H9 (cell line): ENCODE measurements at regions not wholly inside any gene's neighbourhood (a gene's known extent, or its start where the extent isn't known, plus 50 kb on each side); places are given as distances from the start of the nearest gene placed in this dataset.

Experiments
- DNase-seq: peaks from one replicate; pipeline ENCODE4 v3.0.0-alpha.2; 2017
- H2AFZ ChIP-seq: one replicate; pipeline ENCODE4 v1.6.1; 2013; ENCODE audit warnings: mild to moderate bottlenecking, low read length, control low read depth, moderate library complexity
- H2AK5ac ChIP-seq: 2 replicates; pipeline ENCODE4 v1.6.1; 2013; ENCODE audit warnings: low read length, control low read depth, mixed read lengths; ENCODE audit not compliant: insufficient read length
- H2BK120ac ChIP-seq: one replicate; pipeline ENCODE4 v1.6.1; 2013; ENCODE audit warnings: low read depth, mild to moderate bottlenecking, low read length, control low read depth, inconsistent platforms; ENCODE audit not compliant: poor library complexity, severe bottlenecking
- H2BK12ac ChIP-seq: 2 replicates; pipeline ENCODE4 v1.6.1; 2013; ENCODE audit warnings: low read length, control low read depth, mixed read lengths, low read depth; ENCODE audit not compliant: insufficient read length
- H2BK15ac ChIP-seq: 2 replicates; pipeline ENCODE4 v1.6.1; 2013; ENCODE audit warnings: low read depth, low read length, control low read depth
- H2BK20ac ChIP-seq: one replicate; pipeline ENCODE4 v1.6.1; 2013; ENCODE audit warnings: low read depth, mild to moderate bottlenecking, low read length, control low read depth, inconsistent platforms; ENCODE audit not compliant: poor library complexity, severe bottlenecking
- H2BK5ac ChIP-seq: 2 replicates; pipeline ENCODE4 v1.6.1; 2013; ENCODE audit warnings: low read length, control low read depth, mixed read lengths; ENCODE audit not compliant: insufficient read length
- H3K14ac ChIP-seq: 2 replicates; pipeline ENCODE4 v1.6.1; 2013; ENCODE audit warnings: low read length, control low read depth; ENCODE audit not compliant: insufficient read depth
- H3K18ac ChIP-seq: 2 replicates; pipeline ENCODE4 v1.6.1; 2013; ENCODE audit warnings: low read depth, mild to moderate bottlenecking, mixed read lengths, low read length, control low read depth; ENCODE audit not compliant: insufficient read length
- H3K23ac ChIP-seq: 2 replicates; pipeline ENCODE4 v1.6.1; 2013; ENCODE audit warnings: low read length, control low read depth, mixed read lengths, low read depth; ENCODE audit not compliant: insufficient read length
- H3K23me2 ChIP-seq: 2 replicates; pipeline ENCODE4 v1.6.1; 2013; ENCODE audit warnings: low read depth, mild to moderate bottlenecking, mixed read lengths, low read length, control low read depth; ENCODE audit not compliant: insufficient read length, poor library complexity, severe bottlenecking
- H3K27ac ChIP-seq: 2 replicates; pipeline ENCODE4 v1.5.1; 2013; ENCODE audit warnings: low read length, control low read depth, mixed read lengths, low read depth; ENCODE audit not compliant: insufficient read length
- H3K27me3 ChIP-seq: 2 replicates; pipeline ENCODE4 v1.6.1; 2013; ENCODE audit warnings: low read length, control low read depth, inconsistent platforms; ENCODE audit not compliant: insufficient read depth
- H3K4ac ChIP-seq: 2 replicates; pipeline ENCODE4 v1.6.1; 2013; ENCODE audit warnings: low read depth, mild to moderate bottlenecking, control low read depth, inconsistent platforms, low read length, moderate library complexity
- H3K4me1 ChIP-seq: 2 replicates; pipeline ENCODE4 v1.6.1; 2013; ENCODE audit warnings: low read length, control low read depth, inconsistent platforms; ENCODE audit not compliant: insufficient read depth
- H3K4me2 ChIP-seq: 2 replicates; pipeline ENCODE4 v1.6.1; 2013; ENCODE audit warnings: low read length, control low read depth, mixed read lengths; ENCODE audit not compliant: insufficient read length, insufficient read depth
- H3K56ac ChIP-seq: 2 replicates; pipeline ENCODE4 v1.6.1; 2013; ENCODE audit warnings: low read depth, mild to moderate bottlenecking, mixed read lengths, low read length, control low read depth; ENCODE audit not compliant: insufficient read length
- H3K79me1 ChIP-seq: 2 replicates; pipeline ENCODE4 v1.6.1; 2013; ENCODE audit warnings: low read depth, mild to moderate bottlenecking, moderate library complexity, low read length, control low read depth, inconsistent platforms; ENCODE audit not compliant: insufficient read depth, poor library complexity, severe bottlenecking
- H3K79me2 ChIP-seq: 2 replicates; pipeline ENCODE4 v1.6.1; 2013; ENCODE audit warnings: low read length, control low read depth, inconsistent platforms; ENCODE audit not compliant: insufficient read depth
- H3K9ac ChIP-seq: 2 replicates; pipeline ENCODE4 v1.6.1; 2013; ENCODE audit warnings: low read length, control low read depth, mixed read lengths; ENCODE audit not compliant: insufficient read length; ENCODE audit errors: extremely low read depth
- H3K9me3 ChIP-seq: one replicate; pipeline ENCODE4 v1.6.1; 2013; ENCODE audit warnings: low read depth, low read length, inconsistent platforms; ENCODE audit not compliant: control insufficient read depth
- H3T11ph ChIP-seq: one replicate; pipeline ENCODE4 v1.6.1; 2013; ENCODE audit warnings: mild to moderate bottlenecking, low read length, control low read depth, inconsistent platforms
- H4K20me1 ChIP-seq: one replicate; pipeline ENCODE4 v1.6.1; 2013; ENCODE audit not compliant: control insufficient read depth, insufficient read length, insufficient read depth
- H4K5ac ChIP-seq: 2 replicates; pipeline ENCODE4 v1.6.1; 2013; ENCODE audit warnings: low read depth, mild to moderate bottlenecking, mixed read lengths, low read length, control low read depth; ENCODE audit not compliant: insufficient read length
- H4K8ac ChIP-seq: replicated peaks from 2 replicates; pipeline ENCODE4 v1.6.1; 2013; ENCODE audit warnings: low read length, control low read depth, mixed read lengths, low read depth; ENCODE audit not compliant: insufficient read length
- H4K91ac ChIP-seq: 2 replicates; pipeline ENCODE4 v1.6.1; 2013; ENCODE audit warnings: low read depth, mild to moderate bottlenecking, moderate library complexity, mixed read lengths, low read length, control low read depth; ENCODE audit not compliant: insufficient read length
- H3K27ac Mint-ChIP-seq, 3 experiments: 2 replicates in 2 of 3; 3 replicates in 1 of 3; pipeline ENCODE4 v1.8.0; 2020 to 2021; ENCODE audit warnings: mixed read lengths in 3 of 3, mild to moderate bottlenecking in 1 of 3, moderate library complexity in 1 of 3
- H3K27me3 Mint-ChIP-seq: 2 replicates; pipeline ENCODE4 v1.8.0; 2021; ENCODE audit warnings: low read depth, mild to moderate bottlenecking, moderate library complexity, mixed read lengths
- H3K36me3 Mint-ChIP-seq, 3 experiments: 2 replicates in 2 of 3; 3 replicates in 1 of 3; pipeline ENCODE4 v1.8.0; 2020 to 2021; ENCODE audit warnings: low read depth in 3 of 3, mixed read lengths in 3 of 3; ENCODE audit not compliant: insufficient read depth in 1 of 3
- H3K4me1 Mint-ChIP-seq, 2 experiments: 2 replicates each; pipeline ENCODE4 v1.8.0; 2020; ENCODE audit warnings: mixed read lengths in 2 of 2
- H3K4me3 Mint-ChIP-seq, 2 experiments: 2 replicates in 1 of 2; 3 replicates in 1 of 2; pipeline ENCODE4 v1.8.0; 2020 to 2021; ENCODE audit warnings: mild to moderate bottlenecking in 2 of 2, mixed read lengths in 2 of 2, moderate library complexity in 1 of 2
- H3K9me3 Mint-ChIP-seq, 2 experiments: 2 replicates in 1 of 2; 3 replicates in 1 of 2; pipeline ENCODE4 v1.8.0; 2020; ENCODE audit warnings: mild to moderate bottlenecking in 2 of 2, mixed read lengths in 2 of 2, moderate library complexity in 1 of 2
- CTCF ChIP-seq: fragments of 200-600 bp; sonication (generic); conservative IDR thresholded peaks from 3 replicates; pipeline ENCODE4 v1.8.0; 2021; ENCODE audit warnings: antibody characterized with exemption, mild to moderate bottlenecking
- WGBS: extraction: QIAGEN DNeasy Blood & Tissue Kit; methylation state at CpG from one replicate; pipeline ENCODE4 v1.1.7; 2013; ENCODE audit warnings: missing lambda C conversion rate, low lambda C conversion rate, mixed read lengths; ENCODE audit not compliant: insufficient read length; ENCODE audit errors: extremely low coverage; 5-methylcytosine and 5-hydroxymethylcytosine counted together

- no peaks in the 10 kb centered on the region for H3K79me2 ChIP-seq
- H3K23me2 ChIP-seq: no peaks in the 10 kb centered on the region
- no peak overlapping the region for H4K91ac ChIP-seq
- no peak overlapping the region for H3T11ph ChIP-seq
- no peak overlapping the region for H2BK20ac ChIP-seq
- H2AK5ac ChIP-seq: no peak overlapping the region
- Mint-ChIP-seq H3K27me3 (no peaks in the 10 kb centered on the region), H3K9me3 (0 out of 5 replicates have a peak, but pooled peaks cover 0 to 7% of the 10 kb centered on the region in 2 experiments), H3K36me3 (no peaks in the 10 kb centered on the region; a peak in 1 of 7 replicates), H3K4me1 (no peaks in the 10 kb centered on the region), H3K4me3 (no peak overlapping the region), H3K27ac (no peak overlapping the region; a peak in 1 of 7 replicates)
- H3K27me3 ChIP-seq: no peaks in the 10 kb centered on the region
- no peak overlapping the region for H2BK5ac ChIP-seq
- no peak overlapping the region for H3K9ac ChIP-seq
- H3K79me1 ChIP-seq: no peaks in the 10 kb centered on the region
- no peak overlapping the region for H2BK120ac ChIP-seq
- H3K18ac ChIP-seq: no peak overlapping the region
- TF ChIP-seq CTCF: no peak
- H2AFZ ChIP-seq: no peak overlapping the region
- no peak overlapping the region for H2BK12ac ChIP-seq
- no peak overlapping the region for H4K8ac ChIP-seq
- H3K23ac ChIP-seq: no peak overlapping the region
- DNase-seq: no peak
- H4K5ac ChIP-seq: no peak overlapping the region
- no peak overlapping the region for H3K27ac ChIP-seq
- H2BK15ac ChIP-seq: no peak overlapping the region
- no peak overlapping the region for H3K14ac ChIP-seq
- H3K4ac ChIP-seq: no peak overlapping the region
- H3K56ac ChIP-seq: no peak overlapping the region
- H3K9me3 ChIP-seq: no peaks in the 10 kb centered on the region
- H3K4me2 ChIP-seq: no peak overlapping the region
- no CpG with 5 or more reads among the region's 4 CpGs for WGBS
- H3K4me1 ChIP-seq: no peaks in the 10 kb centered on the region
- no peaks in the 10 kb centered on the region for H4K20me1 ChIP-seq
Observed at GRCh38 chr9:15069106-15069505, 158.9 kb upstream of the FREM1 start.
